MV-4-11 (cell line): ENCODE measurements at regions not wholly inside any gene's neighbourhood (a gene's known extent, or its start where the extent isn't known, plus 50 kb on each side); places are given as distances from the start of the nearest gene placed in this dataset.
A peak's percentile ranks its signal among the peaks of the same experiment; 100 is the strongest.
"Not testable (repeated sequence)": the region's sequence is repeated elsewhere in the genome, so short reads cannot be mapped to it uniquely, and the experiment has no call there.

Source experiments
- DNase-seq: peaks from one replicate; lab custom pipeline; 2025; lab: John Stamatoyannopoulos, UW

GRCh38 chr20:23299673-23300050 is 50.9 kb upstream of the NXT1 start:
- no peak for DNase-seq

- DNase-seq, result no peak
Observed at GRCh38 chr20:23298926-23299672, 51.5 kb upstream of the NXT1 start.

- DNase-seq, result no peak
Observed at GRCh38 chr20:23298155-23298554, 52.4 kb upstream of the NXT1 start.

- DNase-seq, result no peak
Observed at GRCh38 chr20:23296841-23297701, 53.5 kb upstream of the NXT1 start.

GRCh38 chr20:23295934-23296333 is 54.7 kb upstream of the NXT1 start:
- DNase-seq, result no peak

GRCh38 chr20:23294671-23295070 is 55.9 kb upstream of the NXT1 start:
- DNase-seq, result no peak

- DNase-seq, result no peak
Observed at GRCh38 chr20:23294166-23294565, 56.4 kb upstream of the NXT1 start.

GRCh38 chr20:23293689-23294088 is 56.9 kb upstream of the NXT1 start:
- no peak for DNase-seq

- DNase-seq, result not testable (repeated sequence)
Observed at GRCh38 chr20:23292311-23292710, 58.3 kb upstream of the NXT1 start.

GRCh38 chr20:23291575-23292240 is 58.9 kb upstream of the NXT1 start:
- DNase-seq, result peak; percentile 32

GRCh38 chr20:23290761-23291574 is 59.6 kb upstream of the NXT1 start:
- no peak for DNase-seq

- DNase-seq, result no peak
Observed at GRCh38 chr20:23289724-23290395, 60.7 kb upstream of the NXT1 start.

GRCh38 chr20:23289249-23289648 is 61.3 kb upstream of the NXT1 start:
- DNase-seq, result no peak

GRCh38 chr20:23287354-23288190 is 63.0 kb upstream of the NXT1 start:
- DNase-seq, result no peak

GRCh38 chr20:23286346-23286745 is 64.2 kb upstream of the NXT1 start:
- DNase-seq, result no peak

- no peak for DNase-seq
Observed at GRCh38 chr20:23285536-23285935, 65.1 kb upstream of the NXT1 start.

- DNase-seq, result no peak
Observed at GRCh38 chr20:23284009-23284408, 66.6 kb upstream of the NXT1 start.

GRCh38 chr20:23283096-23283850 is 67.3 kb upstream of the NXT1 start:
- DNase-seq, result no peak

GRCh38 chr20:23282546-23282945 is 68.0 kb upstream of the NXT1 start:
- DNase-seq, result no peak

GRCh38 chr20:23282111-23282510 is 68.5 kb upstream of the NXT1 start:
- DNase-seq, result no peak
